Endothelial cell (in vitro differentiated cells): ENCODE measurements at regions not wholly inside any gene's neighbourhood (a gene's known extent, or its start where the extent isn't known, plus 50 kb on each side); places are given as distances from the start of the nearest gene placed in this dataset.

Experiments
- DNase-seq: peaks from one replicate; pipeline ENCODE4 v3.0.0; 2021; ENCODE audit warnings: low spot score
- H3K27ac Mint-ChIP-seq: one replicate; pipeline ENCODE4 v1.8.0; 2021; ENCODE audit warnings: mixed read lengths, inconsistent platforms; ENCODE audit not compliant: unreplicated experiment
- H3K27me3 Mint-ChIP-seq: one replicate; pipeline ENCODE4 v1.8.0; 2021; ENCODE audit warnings: mild to moderate bottlenecking, moderate library complexity, mixed read lengths, inconsistent platforms; ENCODE audit not compliant: unreplicated experiment
- H3K36me3 Mint-ChIP-seq: one replicate; pipeline ENCODE4 v1.8.0; 2021; ENCODE audit warnings: mild to moderate bottlenecking, low read depth, mixed read lengths, inconsistent platforms; ENCODE audit not compliant: unreplicated experiment
- H3K4me1 Mint-ChIP-seq: one replicate; pipeline ENCODE4 v1.8.0; 2021; ENCODE audit warnings: mild to moderate bottlenecking, mixed read lengths, inconsistent platforms; ENCODE audit not compliant: unreplicated experiment
- H3K4me3 Mint-ChIP-seq: one replicate; pipeline ENCODE4 v1.8.0; 2021; ENCODE audit warnings: mild to moderate bottlenecking, mixed read lengths, inconsistent platforms; ENCODE audit not compliant: unreplicated experiment
- H3K9me3 Mint-ChIP-seq: one replicate; pipeline ENCODE4 v1.8.0; 2021; ENCODE audit warnings: mixed read lengths, inconsistent platforms; ENCODE audit not compliant: unreplicated experiment
- CTCF ChIP-seq: fragments of 200-600 bp; sonication (generic); IDR thresholded peaks from one replicate; pipeline ENCODE4 v1.5.0; 2021; ENCODE audit warnings: antibody characterized with exemption; ENCODE audit not compliant: unreplicated experiment

GRCh38 chr3:157753787-157754136, 250.5 kb upstream of the VEPH1 start:
- H3K4me3 Mint-ChIP-seq: no peak overlapping the region
- no peak overlapping the region for H3K27ac Mint-ChIP-seq
- H3K4me1 Mint-ChIP-seq: no peaks in the 10 kb centered on the region
- no peak for TF ChIP-seq CTCF
- H3K27me3 Mint-ChIP-seq: no peaks in the 10 kb centered on the region
- no peaks in the 10 kb centered on the region for H3K36me3 Mint-ChIP-seq
- H3K9me3 Mint-ChIP-seq: no peaks in the 10 kb centered on the region
- DNase-seq: no peak

- Mint-ChIP-seq H3K36me3 (no peaks in the 10 kb centered on the region), H3K4me3 (no peak overlapping the region), H3K4me1 (no peaks in the 10 kb centered on the region), H3K27ac (no peak overlapping the region), H3K27me3 (no peaks in the 10 kb centered on the region), H3K9me3 (no peaks in the 10 kb centered on the region)
- DNase-seq: no peak
- no peak for TF ChIP-seq CTCF
These were observed 250.0 kb upstream of the VEPH1 start for GRCh38 chr3:157752956-157753786.

GRCh38 chr3:157752554-157752953, 249.3 kb upstream of the VEPH1 start:
- DNase-seq: no peak
- H3K4me3 Mint-ChIP-seq: no peak overlapping the region
- no peaks in the 10 kb centered on the region for H3K27me3 Mint-ChIP-seq
- H3K9me3 Mint-ChIP-seq: no peaks in the 10 kb centered on the region
- no peaks in the 10 kb centered on the region for H3K4me1 Mint-ChIP-seq
- TF ChIP-seq CTCF: no peak
- no peak overlapping the region for H3K27ac Mint-ChIP-seq
- no peaks in the 10 kb centered on the region for H3K36me3 Mint-ChIP-seq

- TF ChIP-seq CTCF: no peak
- no peak overlapping the region for H3K27ac Mint-ChIP-seq
- no peaks in the 10 kb centered on the region for H3K4me1 Mint-ChIP-seq
- no peaks in the 10 kb centered on the region for H3K27me3 Mint-ChIP-seq
- no peaks in the 10 kb centered on the region for H3K9me3 Mint-ChIP-seq
- H3K4me3 Mint-ChIP-seq: no peak overlapping the region
- no peak for DNase-seq
- no peaks in the 10 kb centered on the region for H3K36me3 Mint-ChIP-seq
These were observed 248.2 kb upstream of the VEPH1 start for GRCh38 chr3:157751386-157751785.

GRCh38 chr3:157746391-157746790, 243.2 kb upstream of the VEPH1 start:
- Mint-ChIP-seq H3K4me3 (no peak overlapping the region), H3K36me3 (no peaks in the 10 kb centered on the region), H3K4me1 (no peaks in the 10 kb centered on the region), H3K27me3 (no peaks in the 10 kb centered on the region), H3K27ac (no peak overlapping the region), H3K9me3 (no peaks in the 10 kb centered on the region)
- no peak for DNase-seq
- TF ChIP-seq CTCF: no peak
